GM18499 (cell line): ENCODE measurements at regions not wholly inside any gene's neighbourhood (a gene's known extent, or its start where the extent isn't known, plus 50 kb on each side); places are given as distances from the start of the nearest gene placed in this dataset.
"Not testable (repeated sequence)": the region's sequence is repeated elsewhere in the genome, so short reads cannot be mapped to it uniquely, and the experiment has no call there.

Source experiments
- ATAC-seq: cut with Tn5 transposase; IDR thresholded peaks from one replicate; pipeline ENCODE4 v1.9.1; 2021; ENCODE audit warnings: moderate number of reproducible peaks; ENCODE audit not compliant: insufficient read depth, unreplicated experiment

DNA sequence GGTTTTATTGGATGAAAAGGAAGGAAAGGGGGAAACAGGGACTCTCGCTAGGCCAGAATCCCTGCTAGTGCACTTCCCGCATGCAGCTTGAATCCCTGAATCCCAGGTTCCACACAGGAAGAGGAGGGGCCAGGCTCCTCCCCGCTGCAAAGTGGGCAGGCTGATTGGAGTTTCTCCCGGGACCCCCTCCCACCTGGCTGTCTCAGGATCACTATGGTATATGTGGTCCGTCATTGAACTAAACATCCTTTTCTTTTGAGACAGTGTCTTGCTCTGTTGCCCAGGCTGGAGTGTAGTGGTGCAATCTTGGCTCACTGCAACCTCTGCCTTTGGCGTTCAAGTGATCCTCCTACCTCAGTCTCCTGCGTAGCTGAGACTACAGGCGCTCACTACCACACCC lies 70.7 kb downstream of the FAM50B start:
- no peak for ATAC-seq

DNA sequence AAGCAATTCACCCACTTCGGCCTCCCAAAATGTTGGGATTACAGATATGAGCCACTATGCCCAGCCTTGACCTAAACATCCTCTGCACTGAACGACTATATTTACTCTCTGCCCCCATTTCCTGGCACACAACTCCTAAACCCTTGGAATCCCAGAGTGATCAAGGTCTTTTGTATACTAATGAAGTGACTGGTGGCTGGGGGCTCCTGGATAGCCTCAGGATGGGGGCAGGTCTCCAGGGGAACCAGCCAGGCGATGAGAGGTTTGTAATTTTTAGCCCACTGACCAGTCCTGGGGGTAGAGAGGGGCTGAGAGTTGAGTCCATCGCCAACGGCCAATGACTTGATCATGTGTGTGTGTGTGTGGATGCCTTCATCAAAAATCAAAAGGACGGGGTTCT lies 71.1 kb downstream of the FAM50B start:
- no peak for ATAC-seq

DNA sequence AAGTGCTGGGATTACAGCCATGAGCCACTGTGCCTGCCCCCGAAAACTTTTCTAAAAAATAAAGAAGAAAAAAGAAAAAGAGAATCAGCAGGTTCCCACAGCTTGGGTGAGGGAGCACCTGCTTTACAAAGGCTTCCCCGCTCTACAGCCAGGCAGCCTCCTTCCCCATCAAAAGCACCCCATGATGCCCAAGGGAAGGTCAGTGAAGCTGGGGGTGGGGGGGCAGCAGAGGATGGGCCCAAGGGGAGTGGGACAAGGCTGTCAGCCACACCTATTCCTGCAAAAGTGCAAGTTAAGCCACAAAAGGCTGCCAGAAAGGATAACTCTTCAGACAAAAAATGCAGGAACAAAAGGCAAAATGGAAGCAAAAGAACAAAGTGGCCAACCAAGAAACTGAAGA lies 72.5 kb downstream of the FAM50B start:
- ATAC-seq = no peak

DNA sequence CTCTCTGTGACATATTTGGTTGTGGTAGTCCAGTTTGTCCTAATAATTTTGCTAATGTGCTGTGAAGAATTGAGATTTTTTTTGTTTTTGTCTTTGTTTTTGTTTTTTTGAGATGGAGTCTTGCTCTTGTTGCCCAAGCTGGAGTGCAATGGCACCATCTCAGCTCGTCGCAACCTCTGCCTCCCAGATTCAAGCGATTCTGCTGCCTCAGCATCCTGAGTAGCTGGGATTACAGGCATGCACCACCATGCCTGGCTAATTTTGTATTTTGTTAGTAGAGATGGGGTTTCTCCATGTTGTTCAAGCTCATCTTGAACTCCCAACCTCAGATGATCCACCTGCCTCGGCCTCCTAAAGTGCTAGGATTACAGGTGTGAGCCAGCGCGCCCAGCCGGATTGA lies 73.4 kb downstream of the FAM50B start:
- not testable (repeated sequence) for ATAC-seq

DNA sequence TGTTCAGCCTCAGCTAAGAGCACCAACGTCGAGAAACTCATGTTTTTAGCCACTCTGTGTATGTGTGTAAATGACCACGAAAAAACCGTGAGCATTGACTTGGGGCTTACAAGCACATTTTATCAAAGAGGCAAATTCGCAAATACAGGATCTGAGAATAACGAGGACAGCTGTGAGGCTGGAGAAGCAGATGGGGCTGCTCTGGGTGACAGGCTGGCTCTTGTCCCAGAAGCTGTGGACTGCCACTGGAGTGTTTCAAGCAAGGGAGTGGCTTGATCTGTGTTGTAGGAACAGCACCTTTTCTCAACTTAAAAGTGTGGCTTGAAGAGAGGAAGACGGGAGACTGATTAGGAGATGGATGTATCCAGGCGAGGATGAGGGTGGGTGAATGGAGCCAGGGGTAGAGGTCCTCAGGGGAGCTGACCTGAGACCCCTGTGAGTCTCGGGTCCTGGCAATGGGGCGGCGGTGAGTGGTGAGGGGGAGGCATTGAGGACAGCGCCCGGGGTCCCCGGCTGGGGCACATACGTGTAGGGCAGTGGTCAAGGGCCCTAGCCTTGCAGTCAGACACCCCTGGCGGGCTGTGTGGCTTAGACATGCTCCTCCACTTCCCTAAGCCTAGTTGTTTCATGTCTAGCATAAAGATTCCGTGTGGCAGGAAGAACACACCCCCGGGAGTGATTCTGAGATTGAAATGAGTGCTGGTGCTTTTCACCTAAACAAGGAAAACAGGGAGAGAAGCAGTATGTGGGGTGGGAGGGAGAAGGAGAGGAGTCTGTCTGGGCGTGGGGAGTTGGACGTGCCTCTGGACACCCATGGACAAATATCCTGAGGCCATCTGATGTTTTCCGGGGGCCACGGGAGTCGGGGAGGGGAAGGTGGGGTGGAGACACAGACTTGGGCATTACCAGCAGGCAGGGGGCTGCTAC lies 76.3 kb downstream of the FAM50B start:
- ATAC-seq = not testable (repeated sequence)

DNA sequence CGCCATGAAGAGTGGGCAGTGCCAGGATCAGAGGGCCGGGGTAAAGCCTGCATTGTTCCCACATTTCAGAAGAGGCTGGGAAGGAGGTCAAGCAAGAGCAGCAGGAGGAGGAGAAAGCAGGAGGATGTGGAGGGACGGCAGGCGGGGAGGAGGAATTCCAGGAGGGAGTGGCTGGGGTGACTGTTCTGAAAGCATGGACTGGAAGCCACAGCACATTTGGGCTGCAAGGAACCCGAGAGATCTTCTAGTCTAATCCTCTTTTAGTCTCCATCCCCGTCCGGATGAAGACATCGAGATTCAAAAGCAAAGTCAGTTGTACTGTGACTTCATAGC lies 76.9 kb downstream of the FAM50B start:
- ATAC-seq = no peak

DNA sequence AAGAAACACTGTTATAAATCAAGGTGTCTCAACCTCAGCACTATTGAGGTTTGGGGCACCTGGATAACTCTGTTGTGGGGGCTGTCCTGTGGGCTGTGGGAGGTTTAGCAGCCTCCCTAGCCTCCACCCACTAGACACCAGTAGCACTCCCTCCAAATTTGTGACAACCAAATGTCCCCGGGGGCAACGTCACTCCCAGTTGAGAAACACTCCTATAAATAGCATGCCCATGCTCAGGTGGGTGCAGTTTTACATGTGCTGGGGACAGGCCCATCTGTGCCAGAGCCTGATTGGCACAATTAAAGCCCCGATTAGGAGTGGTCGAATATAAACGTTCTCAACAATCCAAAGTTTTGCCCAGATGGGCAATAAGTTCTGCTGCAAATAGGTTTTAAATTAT lies 78.9 kb downstream of the FAM50B start:
- ATAC-seq = no peak

DNA sequence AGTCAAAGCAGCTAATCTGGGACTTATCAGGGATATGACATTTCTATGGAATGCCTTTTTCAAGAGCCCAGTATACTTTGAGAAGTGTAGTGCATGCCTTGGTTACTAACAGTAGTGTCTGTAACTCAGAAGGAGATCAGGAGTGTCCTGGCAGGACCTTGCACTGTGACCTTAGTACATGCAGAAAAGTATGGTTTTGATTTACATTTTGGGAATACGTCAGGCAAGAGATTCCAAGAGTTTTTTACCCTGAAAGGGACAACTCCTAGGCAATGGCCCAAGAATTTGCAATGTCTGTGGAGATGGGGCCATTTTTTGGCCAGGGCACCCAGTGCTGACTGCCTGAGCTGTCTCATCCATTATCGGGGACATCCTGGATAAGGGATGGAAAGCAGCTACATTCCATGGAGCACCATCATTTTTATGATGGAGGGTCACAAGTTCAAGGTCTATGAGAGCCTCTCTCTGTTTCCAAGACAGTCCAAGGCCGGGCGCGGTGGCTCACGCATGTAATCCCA lies 80.2 kb downstream of the FAM50B start:
- ATAC-seq = no peak

DNA sequence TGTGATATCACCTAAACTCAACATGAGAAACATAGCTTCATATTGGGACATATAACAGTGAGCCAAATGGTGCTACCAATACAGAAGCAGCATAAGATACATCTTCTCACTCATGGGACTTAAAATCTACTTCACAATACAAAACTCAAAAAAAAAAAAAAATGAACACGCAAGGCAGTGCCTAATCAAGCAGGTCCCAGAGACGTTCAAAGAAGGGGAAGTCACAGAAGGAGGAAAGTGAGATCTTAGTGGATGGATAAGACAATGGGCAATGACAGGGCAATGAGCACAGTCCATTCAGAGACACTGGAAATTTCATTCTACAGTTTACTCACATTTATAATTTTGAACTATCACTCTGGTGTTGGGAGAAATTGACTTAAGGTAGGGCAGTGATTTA lies 88.3 kb downstream of the FAM50B start:
- ATAC-seq = no peak

DNA sequence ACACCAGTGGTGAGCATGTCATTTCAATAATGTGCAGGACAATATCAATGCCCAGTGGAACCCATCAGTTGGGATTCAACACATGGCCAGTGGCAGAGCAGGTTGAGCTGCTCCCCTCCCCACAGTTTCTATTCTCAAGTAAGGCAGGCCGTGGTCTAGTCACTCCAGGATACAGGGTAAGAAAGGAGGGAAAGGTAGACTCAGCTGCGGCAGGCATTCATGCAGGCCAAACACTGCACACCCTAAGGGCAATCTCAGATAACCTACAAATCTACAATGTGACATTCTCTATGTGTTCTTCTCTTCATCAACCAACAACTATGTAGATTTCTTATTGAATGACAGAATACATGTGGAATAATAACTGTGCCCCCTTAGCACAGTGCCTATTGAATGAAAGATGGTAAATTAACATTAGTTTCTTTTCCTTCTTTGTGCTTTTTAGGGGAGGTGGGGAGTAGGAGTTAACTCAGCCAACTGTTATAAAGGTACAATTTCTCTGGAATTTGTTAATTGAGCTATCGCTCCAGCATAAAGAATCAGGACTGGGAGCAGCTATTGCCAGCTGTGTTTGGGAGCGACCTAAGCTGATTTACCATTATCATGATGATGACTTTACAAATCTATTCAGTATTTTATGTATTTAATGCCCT lies 89.7 kb downstream of the FAM50B start:
- no peak for ATAC-seq

DNA sequence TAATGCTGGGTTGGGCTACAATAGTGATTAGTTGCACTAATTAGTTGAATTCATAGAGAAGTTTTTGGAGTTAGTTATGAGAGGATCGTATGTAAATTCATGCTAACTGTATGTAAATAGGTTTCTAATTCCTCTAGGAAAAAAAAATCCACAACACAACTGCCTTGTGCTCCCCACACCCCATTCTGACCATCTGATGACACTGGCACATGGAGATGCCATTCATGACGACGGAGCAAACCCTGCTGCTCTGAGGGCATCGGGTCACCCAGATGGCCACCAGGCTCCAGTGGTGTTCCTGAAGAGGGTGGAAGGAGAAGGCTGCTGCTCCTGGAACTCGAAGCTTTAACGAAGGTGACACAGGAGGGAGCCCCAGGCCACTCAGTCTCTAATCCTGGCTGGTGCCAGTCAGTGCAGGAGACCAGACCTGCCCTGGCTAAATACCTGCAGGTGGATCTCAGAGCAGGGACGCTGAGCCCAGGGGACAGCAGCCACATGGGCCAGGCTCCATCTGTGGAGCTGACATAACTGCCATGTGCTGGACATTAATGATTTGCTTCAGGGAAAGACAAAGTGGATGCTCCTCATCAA lies 90.3 kb downstream of the FAM50B start:
- ATAC-seq = no peak

DNA sequence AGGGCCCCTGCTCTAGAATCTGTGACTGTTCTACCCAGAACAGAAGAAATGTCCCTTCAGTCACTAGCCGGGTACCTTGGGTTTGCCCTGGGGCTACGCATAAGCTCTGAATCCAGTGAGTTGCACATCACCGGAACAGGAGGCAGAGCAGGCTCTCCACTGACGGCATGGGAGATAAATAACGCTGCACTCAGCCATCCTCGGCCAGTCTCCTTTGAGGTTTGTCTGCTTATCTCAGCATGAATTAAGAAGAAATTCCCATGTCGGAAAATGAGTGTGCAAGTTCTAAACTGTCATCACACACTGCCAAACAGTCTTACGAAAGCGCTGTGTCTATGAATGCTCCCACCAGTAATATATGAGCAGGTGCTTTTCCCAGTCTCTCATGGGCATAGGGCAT lies 90.8 kb downstream of the FAM50B start:
- no peak for ATAC-seq

DNA sequence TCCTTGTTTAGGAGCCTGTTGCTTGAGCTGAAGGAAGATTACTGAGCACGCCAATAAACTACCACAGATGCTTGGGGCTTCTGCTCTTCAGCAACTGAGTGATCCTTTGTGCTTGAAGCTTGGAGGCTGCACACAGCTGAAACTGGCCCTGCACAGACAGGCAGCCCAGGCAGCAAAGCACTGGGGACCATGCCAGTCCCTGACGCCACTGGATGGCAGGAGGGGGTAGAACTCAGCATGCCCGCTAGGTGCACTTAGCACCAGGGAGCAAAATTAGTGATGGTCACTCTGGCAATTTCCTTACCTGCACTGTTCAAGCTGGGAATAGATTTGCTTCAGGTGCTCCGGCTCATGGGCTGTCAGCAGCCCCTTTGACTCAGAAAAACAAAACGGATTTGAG lies 91.5 kb downstream of the FAM50B start:
- no peak for ATAC-seq

DNA sequence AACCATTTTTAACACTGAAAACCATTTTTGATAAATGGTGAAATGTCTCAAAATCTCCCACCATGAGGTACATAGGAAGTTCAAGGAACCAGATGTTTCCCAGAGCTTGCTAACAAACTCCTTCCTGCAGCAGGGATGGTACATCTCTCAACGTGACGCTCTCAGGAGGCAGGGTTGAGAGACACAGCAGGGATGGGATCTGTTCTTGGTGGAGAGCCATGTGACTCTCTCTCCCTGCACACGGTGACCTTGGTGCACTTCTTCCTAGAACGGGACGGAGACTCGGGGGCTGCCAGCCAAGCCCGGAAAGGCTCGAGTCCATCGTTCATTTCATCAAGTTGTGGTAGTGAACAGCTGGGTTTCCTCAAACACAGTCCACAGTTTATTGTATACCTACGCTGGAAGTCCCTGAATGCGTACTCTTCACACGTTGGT lies 94.2 kb downstream of the FAM50B start:
- no peak for ATAC-seq

DNA sequence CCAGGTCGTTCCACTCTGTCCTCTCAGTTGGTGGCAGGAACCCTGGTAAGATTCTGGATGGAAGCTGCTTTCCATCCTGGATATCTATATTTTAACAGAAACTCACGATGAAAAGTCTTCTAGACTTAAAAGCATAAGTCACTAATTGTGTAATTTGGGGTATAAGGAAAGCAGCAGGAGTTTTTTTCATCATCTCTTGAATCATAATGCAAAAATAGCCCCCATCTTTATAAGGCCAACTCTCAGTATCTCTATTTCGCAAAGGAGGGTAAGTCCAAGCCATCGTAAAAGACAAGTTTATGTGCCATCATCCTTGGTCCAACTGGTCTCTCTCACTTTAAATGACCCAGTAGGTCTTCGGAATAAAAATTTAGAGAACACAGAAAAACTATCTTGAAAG lies 95.1 kb downstream of the FAM50B start:
- no peak for ATAC-seq

DNA sequence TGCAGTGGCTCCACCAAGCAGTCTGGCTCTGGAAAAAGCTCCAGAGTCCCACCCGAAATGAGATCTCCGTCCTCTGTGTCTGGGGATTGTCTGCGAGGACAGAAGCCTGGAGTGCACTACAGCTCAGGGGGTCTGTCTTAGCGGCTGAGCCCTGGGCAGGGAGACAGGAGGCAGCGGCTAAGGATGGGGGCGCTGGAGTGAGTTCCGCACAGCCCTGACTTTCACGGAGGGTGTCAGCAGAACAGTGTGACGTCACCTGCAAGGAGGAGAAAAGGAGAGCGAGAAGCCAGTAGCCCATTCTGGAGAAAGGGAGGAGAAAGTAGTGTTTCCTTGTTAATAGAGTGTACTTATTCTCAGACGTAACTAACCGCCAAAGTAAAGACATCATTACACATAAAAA lies 97.6 kb downstream of the FAM50B start:
- no peak for ATAC-seq

DNA sequence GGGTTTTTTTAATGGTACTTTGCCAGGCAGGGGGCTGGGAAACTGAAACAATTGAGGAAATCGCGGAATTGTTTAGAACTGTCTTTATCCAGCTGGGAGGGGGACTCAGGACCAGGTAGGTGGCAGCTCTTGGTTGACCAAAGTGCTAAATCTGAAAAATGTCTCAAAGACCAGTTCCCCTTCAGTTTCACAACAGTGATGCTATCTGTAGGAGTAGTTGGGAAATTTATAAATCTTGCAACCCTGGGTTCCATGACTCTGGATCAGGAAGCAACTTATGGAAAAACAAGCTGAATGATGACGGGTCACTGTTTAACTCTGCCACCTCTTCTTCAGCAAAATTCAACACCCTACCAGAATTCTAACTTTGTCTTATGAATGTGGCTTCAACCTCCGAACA lies 99.7 kb downstream of the FAM50B start:
- no peak for ATAC-seq

DNA sequence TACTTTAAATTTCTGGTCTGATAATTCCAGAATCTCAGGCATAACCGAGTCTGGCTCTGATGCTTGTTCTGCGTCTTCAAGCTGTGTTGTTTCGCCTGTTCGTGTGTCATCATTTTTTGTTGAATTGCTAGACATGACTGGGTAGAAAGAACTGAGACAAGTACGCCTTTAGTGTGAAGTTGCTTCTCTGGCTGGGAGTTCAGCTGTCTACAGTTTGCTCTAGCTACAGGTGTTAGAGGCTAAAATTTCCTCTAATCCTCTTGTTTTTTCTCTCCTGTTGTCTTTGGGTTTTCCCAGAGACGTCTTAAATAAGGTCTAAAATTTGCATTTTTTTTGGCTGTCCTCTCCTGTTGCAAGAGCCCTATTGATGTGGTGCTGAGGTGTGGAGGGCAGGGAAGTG lies 100.3 kb downstream of the FAM50B start:
- no peak for ATAC-seq

DNA sequence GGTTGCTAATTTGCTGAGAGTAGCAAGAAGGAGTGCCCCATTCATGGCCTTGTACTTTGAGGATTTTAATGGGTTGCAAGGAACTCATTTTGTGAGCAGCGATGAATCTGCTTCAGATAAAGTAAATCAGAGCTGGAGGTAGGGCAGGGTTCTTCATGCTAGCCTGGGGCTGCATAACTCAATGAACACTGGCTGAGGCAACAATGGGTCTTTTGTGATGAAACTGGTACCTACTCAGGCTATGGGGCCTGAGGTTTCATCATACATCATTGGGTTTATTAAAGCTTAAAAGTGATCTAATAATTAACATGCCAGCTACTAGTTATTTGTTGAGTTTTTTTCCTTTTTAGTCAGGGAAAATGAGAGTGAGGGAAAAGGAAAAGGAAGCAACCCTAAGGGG lies 106.9 kb downstream of the FAM50B start:
- ATAC-seq = no peak

DNA sequence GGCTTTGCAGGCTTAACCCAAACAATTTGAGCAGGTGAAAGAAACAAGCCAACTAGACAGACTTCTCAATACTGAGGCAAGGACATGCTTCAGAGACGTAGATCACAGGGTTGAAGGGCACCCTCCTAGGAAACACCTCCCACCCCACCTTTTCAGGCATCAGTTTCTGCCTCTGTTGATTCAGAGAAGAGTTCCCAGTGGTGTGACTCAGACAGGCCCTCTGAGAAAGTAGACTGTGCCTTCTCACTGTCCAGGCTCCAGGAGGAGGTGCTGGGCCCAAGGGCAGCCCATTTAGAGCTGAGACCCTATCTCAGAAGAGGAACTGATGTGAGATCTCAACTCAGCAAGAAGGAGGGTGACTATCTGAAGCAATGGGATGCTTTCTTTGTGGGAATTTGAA lies 108.1 kb downstream of the FAM50B start:
- ATAC-seq = no peak

DNA sequence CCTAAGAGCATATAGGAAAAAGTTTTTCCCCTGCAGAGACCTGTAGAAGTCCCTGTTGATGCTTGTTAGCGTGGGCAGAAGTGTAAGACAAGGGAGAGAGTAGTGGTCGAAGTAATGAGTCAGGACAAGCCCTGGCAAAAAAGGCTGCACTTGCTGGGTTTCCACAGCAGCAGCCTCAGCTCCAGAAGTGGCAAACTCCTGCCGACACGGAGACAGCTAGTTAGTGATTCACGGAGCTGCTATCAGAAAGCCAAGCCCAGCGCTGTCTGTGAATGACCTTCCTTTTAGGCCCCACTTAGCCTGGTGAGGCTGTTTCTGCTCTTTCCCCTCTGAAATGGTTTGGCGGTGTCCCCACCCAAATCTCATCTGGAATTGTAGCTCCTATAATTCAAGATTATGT lies 109.1 kb downstream of the FAM50B start:
- ATAC-seq = no peak
